Endothelial cell (in vitro differentiated cells): ENCODE measurements at regions not wholly inside any gene's neighbourhood (a gene's known extent, or its start where the extent isn't known, plus 50 kb on each side); places are given as distances from the start of the nearest gene placed in this dataset.
"Not testable (repeated sequence)": the region's sequence is repeated elsewhere in the genome, so short reads cannot be mapped to it uniquely, and the experiment has no call there.

ENCODE experiments used
- DNase-seq: peaks from one replicate; pipeline ENCODE4 v3.0.0; 2021; ENCODE audit warnings: low spot score
- H3K27ac Mint-ChIP-seq: one replicate; pipeline ENCODE4 v1.8.0; 2021; ENCODE audit warnings: mixed read lengths, inconsistent platforms; ENCODE audit not compliant: unreplicated experiment
- H3K27me3 Mint-ChIP-seq: one replicate; pipeline ENCODE4 v1.8.0; 2021; ENCODE audit warnings: mild to moderate bottlenecking, moderate library complexity, mixed read lengths, inconsistent platforms; ENCODE audit not compliant: unreplicated experiment
- H3K36me3 Mint-ChIP-seq: one replicate; pipeline ENCODE4 v1.8.0; 2021; ENCODE audit warnings: mild to moderate bottlenecking, low read depth, mixed read lengths, inconsistent platforms; ENCODE audit not compliant: unreplicated experiment
- H3K4me1 Mint-ChIP-seq: one replicate; pipeline ENCODE4 v1.8.0; 2021; ENCODE audit warnings: mild to moderate bottlenecking, mixed read lengths, inconsistent platforms; ENCODE audit not compliant: unreplicated experiment
- H3K4me3 Mint-ChIP-seq: one replicate; pipeline ENCODE4 v1.8.0; 2021; ENCODE audit warnings: mild to moderate bottlenecking, mixed read lengths, inconsistent platforms; ENCODE audit not compliant: unreplicated experiment
- H3K9me3 Mint-ChIP-seq: one replicate; pipeline ENCODE4 v1.8.0; 2021; ENCODE audit warnings: mixed read lengths, inconsistent platforms; ENCODE audit not compliant: unreplicated experiment
- CTCF ChIP-seq: fragments of 200-600 bp; sonication (generic); IDR thresholded peaks from one replicate; pipeline ENCODE4 v1.5.0; 2021; ENCODE audit warnings: antibody characterized with exemption; ENCODE audit not compliant: unreplicated experiment

GRCh38 chrX:39427906-39428305, 626.6 kb downstream of the MID1IP1 start:
- H3K9me3 Mint-ChIP-seq, result no peaks in the 10 kb centered on the region
- no peak for DNase-seq
- no peaks in the 10 kb centered on the region for H3K4me1 Mint-ChIP-seq

GRCh38 chrX:39430551-39430950, 629.3 kb downstream of the MID1IP1 start:
- DNase-seq, result no peak
- TF ChIP-seq CTCF, result no peak
- Mint-ChIP-seq H3K4me1 (no peaks in the 10 kb centered on the region), H3K27me3 (no peaks in the 10 kb centered on the region), H3K9me3 (no peaks in the 10 kb centered on the region), H3K36me3 (no peaks in the 10 kb centered on the region), H3K27ac (no peak overlapping the region), H3K4me3 (no peak overlapping the region)

More at GRCh38 chrX:39427906-39428305, 626.6 kb downstream of the MID1IP1 start:
- no peaks in the 10 kb centered on the region for H3K36me3 Mint-ChIP-seq
- no peak for TF ChIP-seq CTCF
- H3K4me3 Mint-ChIP-seq, result no peak overlapping the region
- no peak overlapping the region for H3K27ac Mint-ChIP-seq
- H3K27me3 Mint-ChIP-seq, result peaks cover 2% of the 10 kb centered on the region

DNA sequence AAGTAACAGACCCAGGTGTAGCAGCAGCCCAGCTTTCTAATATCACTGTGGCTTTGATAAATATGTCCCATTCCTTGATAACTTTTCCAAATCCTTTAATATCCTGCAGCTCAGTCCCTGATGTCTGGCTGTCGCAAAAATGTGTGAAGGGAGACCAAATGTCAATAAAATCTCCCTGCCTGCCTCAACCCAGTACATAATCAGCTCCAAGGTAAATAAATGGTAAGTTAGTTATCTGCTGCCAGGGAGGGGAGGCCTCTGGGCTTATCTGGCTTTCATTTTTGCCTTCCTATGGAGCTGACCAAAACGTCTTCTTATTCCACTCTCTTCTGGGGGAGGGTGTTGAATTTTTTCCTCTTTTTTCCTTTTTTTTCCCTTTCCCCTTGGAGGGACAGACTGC, 630.6 kb downstream of the MID1IP1 start:
- Mint-ChIP-seq H3K4me3 (no peak overlapping the region), H3K27me3 (no peaks in the 10 kb centered on the region), H3K36me3 (no peaks in the 10 kb centered on the region), H3K27ac (no peak overlapping the region), H3K4me1 (no peaks in the 10 kb centered on the region), H3K9me3 (no peaks in the 10 kb centered on the region)
- TF ChIP-seq CTCF, result no peak
- DNase-seq, result no peak

- not testable (repeated sequence) for H3K9me3 Mint-ChIP-seq, H3K27me3 Mint-ChIP-seq, H3K36me3 Mint-ChIP-seq, H3K27ac Mint-ChIP-seq, H3K4me3 Mint-ChIP-seq, H3K4me1 Mint-ChIP-seq, DNase-seq
Measured at GRCh38 chrX:39434671-39435070, 633.4 kb downstream of the MID1IP1 start.

- H3K27ac Mint-ChIP-seq, H3K27me3 Mint-ChIP-seq, H3K4me1 Mint-ChIP-seq, H3K4me3 Mint-ChIP-seq, H3K9me3 Mint-ChIP-seq, H3K36me3 Mint-ChIP-seq, DNase-seq: not testable (repeated sequence)
Measured at GRCh38 chrX:39436538-39436937, 635.3 kb downstream of the MID1IP1 start.

GRCh38 chrX:39437670-39438441, 636.6 kb downstream of the MID1IP1 start:
- TF ChIP-seq CTCF, result no peak
- Mint-ChIP-seq H3K27me3 (peaks cover 4% of the 10 kb centered on the region), H3K27ac (no peak overlapping the region), H3K4me3 (no peak overlapping the region), H3K4me1 (no peaks in the 10 kb centered on the region), H3K36me3 (no peaks in the 10 kb centered on the region), H3K9me3 (no peaks in the 10 kb centered on the region)
- no peak for DNase-seq
